ENCODE measurements at regions not wholly inside any gene's neighbourhood (a gene's known extent, or its start where the extent isn't known, plus 50 kb on each side); places are given as distances from the start of the nearest gene placed in this dataset.

GRCh38 chr1:104459886-104460285 is 710.2 kb downstream of the AMY1C start:
- H3K27ac ChIP-seq (ENCODE audit: low read length in 2 of 2): no peak overlapping the region
- no peak overlapping the region for H2AFZ ChIP-seq (ENCODE audit: insufficient read depth, low read depth, low read length, poor library complexity, severe bottlenecking)
- H3K36me3 ChIP-seq (replicated peaks in 1 of 2; ENCODE audit: control extremely low read depth in 1 of 2, control insufficient read depth in 1 of 2, extremely low read depth in 1 of 2, insufficient read depth in 2 of 2, low read length in 1 of 2): no peaks in the 10 kb centered on the region
- no peak overlapping the region for H3K4me2 ChIP-seq (replicated peaks; ENCODE audit: low read depth, low read length, poor library complexity, severe bottlenecking)
- H3K9me3 Mint-ChIP-seq (ENCODE audit: insufficient read depth): peaks cover 21% of the 10 kb centered on the region
- no peaks in the 10 kb centered on the region for H3K4me1 Mint-ChIP-seq
- peaks cover 0 to 14% (median 14%) of the 10 kb centered on the region in 3 donors for H3K9me3 ChIP-seq (ENCODE audit: control extremely low read depth in 1 of 3, control insufficient read depth in 2 of 3, insufficient read depth in 1 of 3, low read length in 2 of 3)
- ChIA-PET CTCF (no interaction called here), POLR2A (no interaction called here)
- no peak overlapping the region for H3K4me3 Mint-ChIP-seq
- DNase-seq (no peak), ATAC-seq (ENCODE audit: low read depth) (no peak)
- TF ChIP-seq EZH2 (IDR thresholded peaks at IDR 0.05; ENCODE audit: borderline replicate concordance, insufficient read depth, low read depth, low read length, poor library complexity, severe bottlenecking): no peak
- TF ChIP-seq CTCF (IDR thresholded peaks at IDR 0.05): no peak
- no peak overlapping the region for H3K4me3 ChIP-seq (ENCODE audit: control extremely low read depth in 1 of 5, extremely low read depth in 1 of 5, insufficient read depth in 1 of 5, low read depth in 2 of 5, low read length in 4 of 5)
- H3K79me2 ChIP-seq (ENCODE audit: control insufficient read depth, insufficient read depth, low read length): no peaks in the 10 kb centered on the region
- H3K4me1 ChIP-seq (ENCODE audit: control insufficient read depth in 2 of 2, insufficient read depth in 2 of 2, low read length in 2 of 2): no peaks in the 10 kb centered on the region
- H3K27me3 Mint-ChIP-seq: no peaks in the 10 kb centered on the region
- no peak overlapping the region for H3K27ac Mint-ChIP-seq
- no peaks in the 10 kb centered on the region for H3K27me3 ChIP-seq (replicated peaks in 1 of 4; ENCODE audit: control extremely low read depth in 1 of 4, control insufficient read depth in 3 of 4, insufficient read depth in 4 of 4, low read length in 3 of 4)
- no CpG with 5 or more reads among the region's 2 CpGs for WGBS (ENCODE audit: insufficient coverage)
- intact Hi-C loops (cut with micrococcal nuclease): no loop called here
- H3K9ac ChIP-seq (ENCODE audit: low read length): no peak overlapping the region
- H4K20me1 ChIP-seq (ENCODE audit: control insufficient read depth, insufficient read depth, low read length, poor library complexity, severe bottlenecking): no peaks in the 10 kb centered on the region

GRCh38 chr1:104460880-104461279 is 711.2 kb downstream of the AMY1C start:
- H3K27ac ChIP-seq (ENCODE audit: low read length in 2 of 2): no peak overlapping the region
- no peak overlapping the region for H3K4me2 ChIP-seq (replicated peaks; ENCODE audit: low read depth, low read length, poor library complexity, severe bottlenecking)
- H3K9me3 Mint-ChIP-seq (ENCODE audit: insufficient read depth): peaks cover 21% of the 10 kb centered on the region
- intact Hi-C loops (cut with micrococcal nuclease): no loop called here
- no peak overlapping the region for H3K4me3 ChIP-seq (ENCODE audit: control extremely low read depth in 1 of 5, extremely low read depth in 1 of 5, insufficient read depth in 1 of 5, low read depth in 2 of 5, low read length in 4 of 5)
- H3K36me3 ChIP-seq (replicated peaks in 1 of 2; ENCODE audit: control extremely low read depth in 1 of 2, control insufficient read depth in 1 of 2, extremely low read depth in 1 of 2, insufficient read depth in 2 of 2, low read length in 1 of 2): no peaks in the 10 kb centered on the region
- H3K9me3 ChIP-seq (ENCODE audit: control extremely low read depth in 1 of 3, control insufficient read depth in 2 of 3, insufficient read depth in 1 of 3, low read length in 2 of 3): peaks cover 0 to 22% (median 14%) of the 10 kb centered on the region in 3 donors
- H3K27ac Mint-ChIP-seq: no peak overlapping the region
- H3K4me3 Mint-ChIP-seq: no peak overlapping the region
- H3K9ac ChIP-seq (ENCODE audit: low read length): no peak overlapping the region
- H3K79me2 ChIP-seq (ENCODE audit: control insufficient read depth, insufficient read depth, low read length): no peaks in the 10 kb centered on the region
- TF ChIP-seq EZH2 (IDR thresholded peaks at IDR 0.05; ENCODE audit: borderline replicate concordance, insufficient read depth, low read depth, low read length, poor library complexity, severe bottlenecking) (no peak), CTCF (IDR thresholded peaks at IDR 0.05) (no peak)
- ATAC-seq (ENCODE audit: low read depth) (no peak), DNase-seq (no peak)
- H4K20me1 ChIP-seq (ENCODE audit: control insufficient read depth, insufficient read depth, low read length, poor library complexity, severe bottlenecking): no peaks in the 10 kb centered on the region
- H3K27me3 Mint-ChIP-seq: no peaks in the 10 kb centered on the region
- no peaks in the 10 kb centered on the region for H3K4me1 ChIP-seq (ENCODE audit: control insufficient read depth in 2 of 2, insufficient read depth in 2 of 2, low read length in 2 of 2)
- H3K27me3 ChIP-seq (replicated peaks in 1 of 4; ENCODE audit: control extremely low read depth in 1 of 4, control insufficient read depth in 3 of 4, insufficient read depth in 4 of 4, low read length in 3 of 4): no peaks in the 10 kb centered on the region
- H3K4me1 Mint-ChIP-seq: no peaks in the 10 kb centered on the region
- H2AFZ ChIP-seq (ENCODE audit: insufficient read depth, low read depth, low read length, poor library complexity, severe bottlenecking): no peak overlapping the region
- CTCF ChIA-PET: no interaction called here
- POLR2A ChIA-PET: no interaction called here
- WGBS (ENCODE audit: insufficient coverage): 100% methylated on average over 1 of the region's 1 CpG
